Choroid plexus epithelial cell (primary cell): ENCODE measurements at regions not wholly inside any gene's neighbourhood (a gene's known extent, or its start where the extent isn't known, plus 50 kb on each side); places are given as distances from the start of the nearest gene placed in this dataset.
"Not testable (repeated sequence)": the region's sequence is repeated elsewhere in the genome, so short reads cannot be mapped to it uniquely, and the experiment has no call there.

Experiments used
- DNase-seq: peaks from one replicate; pipeline ENCODE4 v3.0.0-alpha.2; 2010; ENCODE audit warnings: low read depth
- H3K4me3 ChIP-seq: 2 replicates; pipeline ENCODE4 v1.5.1; 2011; ENCODE audit warnings: low read depth, mild to moderate bottlenecking, control low read depth, low read length, moderate library complexity
- TF ChIP-seq, protein P1 (sequence below): conservative IDR thresholded peaks from 2 replicates; pipeline ENCODE4 v1.5.1; 2011; ENCODE audit warnings: low read depth, mild to moderate bottlenecking, control low read depth, inconsistent platforms, low read length, moderate library complexity

DNA sequence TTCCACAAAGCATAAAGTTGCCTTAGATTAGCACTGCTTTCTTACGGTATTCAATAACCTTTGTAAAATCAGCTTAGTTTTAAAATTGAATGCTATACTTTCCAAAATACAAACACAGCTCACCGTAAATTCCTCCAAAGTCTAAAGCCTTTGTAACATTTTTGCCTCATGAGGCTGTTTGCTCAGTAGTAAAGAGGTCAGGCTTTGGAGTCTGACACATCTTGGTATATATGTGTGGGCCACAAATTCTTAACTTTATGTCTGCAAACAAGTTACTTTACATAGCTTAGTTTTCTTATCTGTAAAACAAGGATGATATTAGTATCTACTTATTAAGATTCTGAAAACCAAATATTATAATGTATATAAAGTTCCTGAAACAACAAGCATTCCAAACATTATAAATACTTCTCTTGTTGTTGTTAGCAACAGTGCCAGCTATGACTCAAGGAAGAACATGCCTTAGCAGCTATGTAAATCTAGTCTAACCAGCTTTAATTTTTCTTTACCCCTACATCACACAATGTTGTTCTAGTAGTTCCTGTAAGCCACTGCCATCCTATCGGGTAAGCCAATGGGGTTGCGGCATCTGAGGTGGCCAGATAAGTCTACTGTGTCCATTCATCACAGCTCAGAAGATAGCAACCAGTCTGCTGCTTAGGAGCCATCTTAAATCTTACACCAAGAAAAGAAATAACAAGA is 709.0 kb downstream of the KLHL13 start:
- DNase-seq: no peak
- TF ChIP-seq, protein P1, sequence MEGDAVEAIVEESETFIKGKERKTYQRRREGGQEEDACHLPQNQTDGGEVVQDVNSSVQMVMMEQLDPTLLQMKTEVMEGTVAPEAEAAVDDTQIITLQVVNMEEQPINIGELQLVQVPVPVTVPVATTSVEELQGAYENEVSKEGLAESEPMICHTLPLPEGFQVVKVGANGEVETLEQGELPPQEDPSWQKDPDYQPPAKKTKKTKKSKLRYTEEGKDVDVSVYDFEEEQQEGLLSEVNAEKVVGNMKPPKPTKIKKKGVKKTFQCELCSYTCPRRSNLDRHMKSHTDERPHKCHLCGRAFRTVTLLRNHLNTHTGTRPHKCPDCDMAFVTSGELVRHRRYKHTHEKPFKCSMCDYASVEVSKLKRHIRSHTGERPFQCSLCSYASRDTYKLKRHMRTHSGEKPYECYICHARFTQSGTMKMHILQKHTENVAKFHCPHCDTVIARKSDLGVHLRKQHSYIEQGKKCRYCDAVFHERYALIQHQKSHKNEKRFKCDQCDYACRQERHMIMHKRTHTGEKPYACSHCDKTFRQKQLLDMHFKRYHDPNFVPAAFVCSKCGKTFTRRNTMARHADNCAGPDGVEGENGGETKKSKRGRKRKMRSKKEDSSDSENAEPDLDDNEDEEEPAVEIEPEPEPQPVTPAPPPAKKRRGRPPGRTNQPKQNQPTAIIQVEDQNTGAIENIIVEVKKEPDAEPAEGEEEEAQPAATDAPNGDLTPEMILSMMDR: no peak
- no peak overlapping the region for H3K4me3 ChIP-seq

DNA sequence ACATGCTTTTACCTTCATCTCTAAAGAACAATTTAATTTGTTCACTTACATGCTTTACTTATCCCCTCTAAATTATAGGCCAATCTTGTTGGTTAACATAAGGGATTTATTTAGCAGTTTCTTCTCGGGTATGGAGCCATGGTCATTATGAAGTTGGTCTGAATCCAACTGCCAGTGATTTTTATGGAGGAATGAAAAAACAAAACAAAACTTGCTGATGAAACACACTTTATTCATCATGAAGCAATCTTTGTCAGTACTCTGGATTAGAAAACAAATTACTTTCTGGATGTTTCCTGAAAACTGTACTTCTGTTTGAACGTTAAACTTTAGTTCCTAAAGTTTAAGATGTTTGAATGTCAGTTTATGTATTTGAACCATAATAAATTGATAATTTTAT is 715.8 kb downstream of the KLHL13 start:
- TF ChIP-seq, protein P1: no peak
- DNase-seq: no peak

DNA sequence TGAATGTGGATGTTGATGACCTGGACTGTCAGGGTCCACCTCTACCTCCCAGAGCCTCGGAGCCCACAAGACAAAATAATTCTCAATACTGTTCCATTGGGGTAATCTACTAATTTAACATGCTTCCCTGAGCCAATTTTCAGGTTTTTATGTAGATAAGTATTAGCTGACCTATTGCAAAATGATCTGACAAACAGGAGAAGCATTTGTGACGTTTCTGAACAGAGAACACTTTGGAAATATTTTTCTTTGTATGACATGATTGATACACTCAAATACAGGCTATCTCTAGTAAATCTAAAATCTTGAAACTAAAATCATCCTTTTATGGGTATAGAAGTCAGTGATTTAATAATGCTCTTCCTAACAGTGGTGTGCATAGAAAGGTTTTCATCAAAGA is 716.6 kb downstream of the KLHL13 start:
- TF ChIP-seq, protein P1: no peak
- no peak for DNase-seq
- no peak overlapping the region for H3K4me3 ChIP-seq

More for the DNA sequence above, 715.8 kb downstream of the KLHL13 start:
- no peak overlapping the region for H3K4me3 ChIP-seq

DNA sequence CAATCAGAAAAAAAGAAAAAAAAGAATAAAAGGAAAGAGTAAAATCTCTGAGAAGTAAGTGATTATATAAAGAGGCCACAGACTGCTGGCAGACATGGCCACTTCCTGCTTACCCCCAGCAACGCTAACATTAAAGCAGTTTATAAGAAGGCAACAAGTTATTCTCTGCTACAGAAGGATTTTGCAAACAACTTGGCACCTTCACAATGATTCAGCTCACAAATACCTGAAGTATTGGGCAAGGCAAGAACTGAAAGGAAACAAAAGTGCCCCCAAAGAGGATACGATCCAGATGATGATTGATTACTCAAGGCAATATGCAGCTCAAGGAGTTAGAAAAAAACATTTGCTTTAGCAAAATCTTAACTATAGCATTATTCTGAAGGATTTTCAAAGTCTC is 718.8 kb downstream of the KLHL13 start:
- no peak overlapping the region for H3K4me3 ChIP-seq
- TF ChIP-seq, protein P1: no peak
- DNase-seq: no peak

DNA sequence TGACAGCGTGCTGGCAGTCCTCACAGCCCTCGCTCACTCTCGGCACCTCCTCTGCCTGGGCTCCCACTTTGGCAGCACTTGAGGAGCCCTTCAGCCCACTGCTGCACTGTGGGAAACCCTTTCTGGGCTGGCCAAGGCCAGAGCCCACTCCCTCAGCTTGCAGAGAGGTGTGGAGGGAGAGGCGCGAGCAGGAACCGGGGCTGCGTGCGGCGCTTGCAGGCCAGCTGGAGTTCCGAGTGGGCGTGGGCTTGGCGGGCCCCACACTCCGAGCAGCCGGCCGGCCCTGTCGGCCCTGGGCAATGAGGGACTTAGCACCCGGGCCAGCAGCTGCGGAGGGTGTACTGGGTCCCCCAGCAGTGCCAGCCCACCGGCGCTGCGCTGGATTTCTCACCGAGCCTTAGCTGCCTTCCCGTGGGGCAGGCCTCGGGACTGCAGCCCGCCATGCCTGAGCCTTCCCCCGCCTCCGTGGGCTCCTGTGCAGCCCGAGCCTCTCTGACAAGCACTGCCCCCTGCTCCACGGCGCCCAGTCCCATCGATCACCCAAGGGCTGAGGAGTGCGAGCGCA is 722.0 kb downstream of the KLHL13 start:
- not testable (repeated sequence) for H3K4me3 ChIP-seq, DNase-seq

DNA sequence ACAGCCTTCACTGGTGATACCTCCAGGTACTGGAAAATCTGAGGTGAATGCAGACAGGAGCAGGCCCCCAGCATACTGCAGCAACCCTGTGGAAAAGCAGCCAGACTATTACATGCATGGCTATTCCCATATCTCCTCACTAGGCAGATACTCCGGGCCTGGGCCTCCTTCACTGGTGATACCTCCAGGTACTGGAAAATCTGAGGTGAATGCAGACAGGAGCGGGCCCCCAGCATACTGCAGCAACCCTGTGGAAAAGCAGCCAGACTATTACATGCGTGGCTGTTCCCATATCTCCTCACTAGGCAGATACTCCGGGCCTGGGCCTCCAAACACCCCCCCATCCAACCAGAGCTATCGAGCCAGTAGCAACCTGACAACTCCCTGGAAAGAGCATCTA is 724.2 kb downstream of the KLHL13 start:
- DNase-seq, H3K4me3 ChIP-seq: not testable (repeated sequence)

DNA sequence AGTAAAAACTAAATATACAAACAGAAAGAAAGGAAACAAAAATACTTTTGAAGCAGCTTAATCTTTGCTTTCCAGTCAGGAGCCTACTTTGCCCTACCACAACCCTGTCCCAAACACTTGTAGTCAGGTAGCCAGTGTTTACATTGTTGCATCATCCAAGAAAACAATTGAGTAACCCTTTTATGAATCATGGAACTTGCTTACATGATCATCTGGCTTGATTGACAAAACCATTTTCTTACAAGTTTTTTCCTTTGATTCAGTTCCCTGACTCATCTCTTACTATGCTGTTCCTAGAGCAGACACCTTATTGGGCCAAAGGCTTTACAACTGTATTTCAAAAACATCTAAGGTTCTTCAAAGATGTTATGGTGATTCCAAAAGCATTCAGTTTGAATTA is 740.1 kb downstream of the KLHL13 start:
- TF ChIP-seq, protein P1: no peak
- H3K4me3 ChIP-seq: no peak overlapping the region
- no peak for DNase-seq

DNA sequence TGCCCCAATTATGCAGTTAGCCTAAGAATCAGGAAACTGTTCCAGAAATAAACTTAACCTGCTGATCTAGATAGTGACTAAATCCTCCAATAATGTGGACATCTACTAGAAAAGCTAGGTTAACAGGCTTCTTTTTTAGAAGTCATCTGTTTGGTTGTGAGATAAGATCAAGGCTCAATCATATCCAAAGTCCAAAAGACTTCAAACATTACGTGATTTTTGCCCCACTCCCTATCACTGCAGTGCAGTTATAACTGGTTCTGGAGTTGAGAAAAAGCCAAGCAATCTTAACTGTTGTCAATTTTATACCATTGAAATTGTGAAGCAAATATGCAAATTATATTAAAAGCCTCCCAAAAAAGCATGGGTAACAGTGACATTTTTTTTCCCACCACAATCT is 781.4 kb downstream of the KLHL13 start:
- TF ChIP-seq, protein P1: no peak
- H3K4me3 ChIP-seq: no peak overlapping the region
- DNase-seq: no peak
